ENCODE measurements at regions not wholly inside any gene's neighbourhood (a gene's known extent, or its start where the extent isn't known, plus 50 kb on each side); places are given as distances from the start of the nearest gene placed in this dataset.

GRCh38 chr2:71830497-71831192, 317.0 kb downstream of the CYP26B1 start:
- DNase-seq = no peak

DNA sequence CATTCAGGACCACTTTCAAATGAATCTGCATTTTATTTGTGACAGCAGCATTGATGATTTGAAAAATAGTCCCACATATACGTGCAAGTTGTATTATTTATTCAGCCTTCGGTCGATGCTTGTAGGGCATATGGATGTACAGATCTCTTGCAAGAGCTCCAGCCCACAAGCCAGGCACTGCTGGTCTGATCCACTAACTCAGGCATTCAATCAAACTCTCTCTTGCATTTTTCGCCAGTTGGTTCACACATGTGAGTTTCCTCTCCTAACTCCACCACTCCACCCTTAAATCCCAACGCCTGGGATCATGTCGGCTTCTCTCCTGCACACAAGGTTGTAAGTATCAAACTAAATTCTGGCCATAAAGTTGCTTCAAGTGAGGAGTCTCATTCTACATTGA, 318.7 kb downstream of the CYP26B1 start:
- DNase-seq = no peak

DNA sequence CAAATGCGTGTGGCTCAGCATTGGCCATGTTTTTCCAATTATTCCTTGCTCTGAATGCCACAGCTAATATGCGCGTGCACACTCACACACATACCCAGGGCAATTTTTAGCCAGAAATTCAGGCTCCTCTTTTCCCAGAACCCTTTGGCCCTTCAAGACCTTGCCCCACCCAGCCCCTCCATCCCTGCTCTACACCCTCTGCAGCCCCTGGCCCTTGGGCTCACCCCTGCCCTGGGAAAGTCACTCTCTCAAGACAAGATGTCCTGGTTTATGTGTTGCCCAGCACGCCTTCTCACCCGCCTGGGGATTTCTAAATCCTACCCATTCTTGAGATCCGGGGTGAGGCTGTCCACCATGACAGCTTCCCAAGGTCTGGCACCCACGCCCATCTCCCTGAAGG, 319.7 kb downstream of the CYP26B1 start:
- no peak for DNase-seq

GRCh38 chr2:71827524-71827901, 320.1 kb downstream of the CYP26B1 start:
- DNase-seq = no peak

DNA sequence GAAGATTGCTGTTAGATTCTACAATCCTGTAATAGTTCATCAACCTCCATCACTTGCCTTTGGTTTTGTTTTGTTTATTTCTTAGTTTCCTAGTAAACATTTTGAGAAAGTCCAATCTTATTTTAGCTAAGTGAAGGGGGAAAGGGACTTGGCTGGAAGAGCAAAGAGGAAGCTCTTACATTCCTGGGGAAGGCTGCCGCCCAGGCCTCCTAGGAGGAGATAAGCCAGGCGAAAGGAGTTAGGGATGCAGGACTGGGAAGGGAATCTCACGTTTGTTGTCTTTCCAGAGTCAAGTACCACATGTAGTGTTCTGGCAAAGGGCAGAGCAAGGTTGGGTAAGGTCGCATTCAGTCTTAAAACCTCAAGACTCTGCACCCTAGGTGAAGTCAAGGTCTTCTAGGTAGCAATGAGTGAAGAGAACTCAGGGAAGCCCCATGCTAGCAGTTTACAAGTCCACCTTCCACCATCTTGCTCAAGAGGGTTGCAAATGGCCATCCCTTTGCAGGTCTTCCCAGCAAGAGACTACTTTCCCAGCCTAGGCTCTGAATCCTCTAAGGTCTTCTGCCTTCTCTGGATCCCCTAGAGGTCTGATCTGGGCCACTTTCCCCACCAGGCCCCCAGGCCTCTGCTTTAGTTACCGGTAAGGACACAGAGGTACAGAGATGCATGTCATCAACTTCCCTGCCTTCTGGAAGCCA, 320.7 kb downstream of the CYP26B1 start:
- no peak for DNase-seq

DNA sequence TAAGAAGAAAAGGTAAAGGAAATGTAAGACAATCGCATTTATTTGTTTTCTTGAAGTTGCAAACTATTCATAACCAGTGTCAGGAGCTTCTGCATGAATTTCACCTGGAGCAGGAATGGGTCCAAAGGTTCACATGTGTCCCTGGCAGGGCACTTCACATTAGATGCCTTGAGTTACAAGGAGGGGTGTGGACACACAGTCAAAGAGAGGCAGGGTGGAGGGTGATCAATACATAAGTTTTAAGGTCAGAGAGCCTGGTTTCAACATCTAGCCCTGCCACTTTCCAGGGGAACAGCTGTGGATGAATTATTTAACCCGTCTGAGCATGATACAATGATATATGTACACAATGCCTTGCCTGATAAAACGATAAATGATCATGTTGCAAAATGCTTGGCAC, 321.4 kb downstream of the CYP26B1 start:
- DNase-seq = no peak

DNA sequence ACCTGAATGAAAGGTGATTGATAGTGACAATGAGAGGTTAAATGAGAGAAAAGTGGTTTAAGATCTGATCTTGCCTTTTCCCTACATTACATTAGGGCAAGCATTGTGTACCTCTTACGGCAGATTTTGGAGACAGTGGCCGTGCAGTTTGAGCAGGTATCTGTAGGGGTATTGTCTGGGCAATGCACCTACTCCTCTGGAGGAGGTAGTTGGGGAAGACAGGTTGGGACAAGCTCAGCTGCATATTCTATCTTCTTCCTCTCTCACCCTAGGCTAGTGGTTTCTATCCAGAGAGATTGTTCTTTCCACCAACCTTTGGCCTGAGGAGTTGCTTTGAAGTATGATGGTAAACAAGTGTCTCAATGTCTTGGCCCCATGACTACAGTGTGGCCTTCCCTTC, 323.2 kb downstream of the CYP26B1 start:
- no peak for DNase-seq

DNA sequence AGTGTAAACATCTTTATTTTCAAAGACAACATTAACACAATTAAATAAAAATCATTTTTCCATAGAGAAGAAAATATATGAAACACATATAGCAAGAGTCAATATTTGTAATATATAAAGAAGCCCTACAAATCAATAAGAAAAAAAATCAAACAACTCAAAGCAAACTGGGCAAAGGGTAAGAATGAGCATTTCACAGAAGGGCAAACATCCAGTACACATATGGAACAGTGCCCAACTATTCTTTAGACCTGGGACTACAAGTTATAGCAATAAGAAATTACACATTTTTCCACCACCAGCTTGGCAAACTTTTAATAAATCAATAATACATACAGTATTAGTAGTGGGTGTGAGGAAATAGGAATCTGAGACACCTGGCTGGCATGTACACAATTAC, 324.1 kb downstream of the CYP26B1 start:
- DNase-seq = no peak

- no peak for DNase-seq
Measured at GRCh38 chr2:71822463-71822862, 325.2 kb downstream of the CYP26B1 start.

DNA sequence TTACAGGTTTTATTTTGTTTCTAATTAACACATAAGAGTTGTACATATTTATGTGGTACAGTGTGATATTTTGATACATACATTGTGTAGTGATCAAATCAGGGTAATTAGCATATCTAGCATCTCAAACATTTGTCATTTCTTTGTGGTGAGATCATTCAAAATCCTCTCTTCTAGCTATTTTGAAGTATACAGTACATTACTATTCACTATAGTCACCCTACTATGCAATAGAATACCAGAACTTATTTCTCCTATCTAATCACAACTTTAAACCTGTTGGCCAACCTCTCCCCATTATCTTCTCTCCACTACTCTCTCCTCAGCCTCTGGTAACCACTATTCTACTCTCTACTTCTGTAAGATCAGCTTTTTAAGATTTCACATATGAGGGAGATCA, 325.8 kb downstream of the CYP26B1 start:
- DNase-seq = no peak

DNA sequence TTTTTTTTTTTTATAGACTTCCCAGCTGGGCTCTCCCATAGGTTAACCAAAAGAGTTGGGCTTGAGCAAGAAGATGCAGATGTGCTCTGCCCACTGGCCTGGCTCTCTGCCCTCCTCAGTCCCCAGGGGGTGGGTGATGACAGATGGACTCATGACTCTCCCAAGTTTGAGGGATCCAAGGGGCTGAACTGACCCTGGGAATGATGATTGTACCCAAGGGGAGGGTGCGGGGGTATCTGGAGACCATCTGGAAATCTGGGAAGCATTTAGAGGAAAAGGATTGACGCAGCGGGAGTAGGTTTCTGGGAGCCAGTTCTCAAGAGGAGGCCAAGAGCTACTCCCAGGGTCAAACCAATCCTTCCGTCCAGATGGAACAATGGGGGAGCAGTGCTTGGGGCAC, 330.8 kb downstream of the CYP26B1 start:
- no peak for DNase-seq

DNA sequence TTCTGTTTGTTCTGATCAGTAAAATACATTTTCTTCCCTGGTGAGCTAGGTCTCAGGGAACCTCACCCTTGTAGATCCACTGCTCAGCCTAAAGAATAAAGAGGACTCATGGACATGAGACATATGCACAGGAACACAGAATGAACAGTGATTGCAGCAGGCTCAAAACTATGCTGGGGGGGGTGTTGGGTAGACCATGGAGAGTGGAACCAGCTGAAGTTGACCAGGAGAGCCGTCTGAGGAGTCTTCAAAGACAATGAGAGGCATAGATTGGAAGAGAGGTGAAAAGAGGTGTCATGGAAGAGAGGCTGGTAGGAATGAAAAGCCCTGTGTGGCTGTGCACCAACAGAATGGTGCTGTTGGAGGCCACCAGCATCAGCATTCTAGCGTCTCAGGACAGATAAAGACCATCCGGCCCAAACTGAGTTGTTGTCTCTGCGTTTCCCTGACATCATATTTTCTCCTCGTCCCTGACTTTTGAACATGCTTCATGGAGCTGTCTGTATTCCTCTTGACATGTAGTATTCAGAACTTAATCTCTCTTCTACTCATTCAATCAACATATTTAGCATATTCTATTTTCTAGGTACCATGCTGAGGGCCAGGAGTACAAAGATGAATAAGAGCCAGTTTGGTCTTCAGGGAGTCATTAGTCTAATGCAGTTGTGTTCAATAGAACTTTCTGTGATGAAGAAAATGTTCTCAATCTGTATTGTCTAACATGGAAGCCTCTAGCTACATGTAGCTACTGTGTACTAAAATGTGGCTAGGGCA, 331.8 kb downstream of the CYP26B1 start:
- DNase-seq = no peak

DNA sequence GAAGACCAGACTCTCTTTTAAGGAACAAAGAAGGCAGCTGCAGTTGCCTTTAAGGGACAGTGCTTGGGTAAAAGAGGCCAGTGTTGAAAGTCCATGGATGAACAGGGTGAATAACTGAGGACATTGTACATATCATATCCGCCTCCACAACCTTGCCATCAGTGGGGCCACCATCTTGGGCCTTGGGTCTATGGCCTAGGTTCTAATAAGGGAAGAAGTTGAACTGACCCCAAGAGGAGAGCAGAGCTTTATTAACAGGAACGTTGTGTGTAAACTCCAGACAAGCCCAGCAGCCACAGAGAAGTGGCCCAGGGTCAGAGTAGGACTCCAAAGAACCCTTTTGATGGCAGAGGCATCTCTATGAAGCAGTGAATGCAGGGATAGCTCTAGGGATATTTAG, 332.8 kb downstream of the CYP26B1 start:
- DNase-seq = no peak

GRCh38 chr2:71813807-71814470, 333.7 kb downstream of the CYP26B1 start:
- no peak for DNase-seq

- DNase-seq = no peak
Measured at GRCh38 chr2:71813315-71813714, 334.3 kb downstream of the CYP26B1 start.

GRCh38 chr2:71812736-71813135, 334.9 kb downstream of the CYP26B1 start:
- no peak for DNase-seq

- no peak for DNase-seq
Measured at GRCh38 chr2:71811726-71812125, 335.9 kb downstream of the CYP26B1 start.

GRCh38 chr2:71811157-71811556, 336.5 kb downstream of the CYP26B1 start:
- no peak for DNase-seq

GRCh38 chr2:71807581-71808451, 339.8 kb downstream of the CYP26B1 start:
- DNase-seq = peak; percentile 27

DNA sequence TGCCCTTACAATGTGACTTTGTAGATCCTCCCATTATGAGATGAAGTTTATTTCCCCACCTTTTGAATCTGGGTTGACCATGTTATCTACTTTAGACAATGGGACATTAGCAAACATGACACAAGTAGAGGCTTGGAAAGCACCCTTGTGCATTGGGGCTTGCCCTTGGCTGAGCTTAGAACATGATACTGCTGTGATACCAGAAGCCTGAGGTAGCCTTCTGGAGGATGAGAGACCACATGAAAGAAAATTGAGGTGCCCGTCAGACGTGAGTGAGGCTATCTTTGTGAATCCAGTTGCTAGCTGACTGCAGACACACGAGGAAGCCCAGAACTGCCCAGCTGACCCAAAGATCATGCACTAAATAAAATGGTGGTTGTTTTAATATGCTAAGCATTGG, 341.2 kb downstream of the CYP26B1 start:
- DNase-seq = no peak

GRCh38 chr2:71804281-71804751, 343.3 kb downstream of the CYP26B1 start:
- DNase-seq = no peak

GRCh38 chr2:71803398-71803797, 344.3 kb downstream of the CYP26B1 start:
- peak; percentile 2 for DNase-seq

Data from activated effector memory CD4-positive, alpha-beta T cell treated with anti-CD3 and anti-CD28 coated beads, Interleukin-2, amount 50 U/mL, for 16 hours (primary cell).